CD4-positive, alpha-beta T cell (primary cell): ENCODE measurements at regions not wholly inside any gene's neighbourhood (a gene's known extent, or its start where the extent isn't known, plus 50 kb on each side); places are given as distances from the start of the nearest gene placed in this dataset.

Source experiments
- ATAC-seq: fragments of 200-7000 bp; cut with Tn5 transposase; one replicate; pipeline ENCODE4 v1.10.0; 2022; ENCODE audit warnings: mild to moderate bottlenecking; ENCODE audit not compliant: poor library complexity
- CTCF ChIA-PET: fragments of 350-600 bp; sonication (Branson Sonifier 250); formaldehyde crosslinking; loops from one replicate; lab custom pipeline; 2021; ENCODE audit warnings: antibody characterized with exemption, inconsistent platforms; lab: Charles Lee
- POLR2A ChIA-PET: fragments of 350-600 bp; sonication (Branson Sonifier 250); formaldehyde crosslinking; loops from one replicate; lab custom pipeline; 2021; ENCODE audit warnings: antibody characterized with exemption, inconsistent platforms; lab: Charles Lee
- DNase-seq, 14 experiments: peaks; one replicate each; pipeline ENCODE4 v3.0.0-alpha.2; 2013 to 2020; ENCODE audit warnings: mixed read lengths in 2 of 14
- H3K27ac ChIP-seq, 2 donors: one replicate each; pipeline versions ENCODE4 v1.5.1 to v1.7.0; 2013; ENCODE audit warnings: low read length in 2 of 2, low read depth in 1 of 2, mild to moderate bottlenecking in 1 of 2
- H3K27me3 ChIP-seq, 2 experiments: 1 replicate in 1 of 2; 2 replicates in 1 of 2; pipeline versions ENCODE4 v1.6.1 to v1.7.0; 2013; ENCODE audit warnings: low read length in 2 of 2, control low read depth in 1 of 2, mild to moderate bottlenecking in 1 of 2, moderate library complexity in 1 of 2; ENCODE audit not compliant: insufficient read depth in 2 of 2, control insufficient read depth in 1 of 2
- H3K36me3 ChIP-seq: one replicate; pipeline ENCODE4 v1.6.1; 2013; ENCODE audit warnings: low read length, control low read depth; ENCODE audit not compliant: insufficient read depth
- H3K4me1 ChIP-seq: one replicate; pipeline ENCODE4 v1.6.1; 2013; ENCODE audit warnings: low read length, control low read depth; ENCODE audit not compliant: insufficient read depth
- H3K4me3 ChIP-seq: one replicate; pipeline ENCODE4 v1.5.1; 2013; ENCODE audit warnings: mild to moderate bottlenecking, low read length, moderate library complexity
- H3K9me3 ChIP-seq, 2 experiments: 1 replicate in 1 of 2; 2 replicates in 1 of 2; pipeline versions ENCODE4 v1.6.1 to v1.7.0; 2013; ENCODE audit warnings: low read length in 2 of 2, mild to moderate bottlenecking in 2 of 2, control low read depth in 1 of 2, moderate library complexity in 1 of 2; ENCODE audit not compliant: control insufficient read depth in 1 of 2, insufficient read depth in 1 of 2
- H3K27ac Mint-ChIP-seq: one replicate; pipeline ENCODE4 v1.8.0; 2020; ENCODE audit warnings: mixed read lengths
- H3K27me3 Mint-ChIP-seq: one replicate; pipeline ENCODE4 v1.8.0; 2021; ENCODE audit warnings: mixed read lengths
- H3K36me3 Mint-ChIP-seq: one replicate; pipeline ENCODE4 v1.8.0; 2021; ENCODE audit warnings: low read depth, mixed read lengths
- H3K4me1 Mint-ChIP-seq: one replicate; pipeline ENCODE4 v1.8.0; 2021; ENCODE audit warnings: low read depth, mixed read lengths
- H3K4me3 Mint-ChIP-seq: one replicate; pipeline ENCODE4 v1.8.0; 2020; ENCODE audit warnings: mild to moderate bottlenecking, mixed read lengths
- H3K9me3 Mint-ChIP-seq: one replicate; pipeline ENCODE4 v1.8.0; 2020; ENCODE audit warnings: mixed read lengths
- intact Hi-C, 2 experiments: fragments of 100-400 bp; cut with DNase I in 1 of 2; cut with micrococcal nuclease in 1 of 2; formaldehyde crosslinking; loops; one replicate each; pipeline versions ENCODE4 v1.15.1 to v1.9.0; 2023 to 2025; cut with DNase I, micrococcal nuclease
- TF ChIP-seq, protein P1 (sequence below): fragments of 200-600 bp; IDR thresholded peaks from one replicate; pipeline ENCODE4 v1.8.0; 2022; ENCODE audit warnings: antibody characterized with exemption, mild to moderate bottlenecking

- Histone ChIP-seq H3K9me3 (peaks cover 0 to 3% of the 10 kb centered on the region in 2 experiments), H3K27ac (no peak overlapping the region), H3K4me1 (no peaks in the 10 kb centered on the region), H3K4me3 (no peak overlapping the region), H3K27me3 (peaks cover 0 to 3% of the 10 kb centered on the region in 2 experiments), H3K36me3 (no peaks in the 10 kb centered on the region)
- POLR2A ChIA-PET: no interaction called here
- H3K27me3 Mint-ChIP-seq: peaks cover 28% of the 10 kb centered on the region
- H3K36me3 Mint-ChIP-seq: no peaks in the 10 kb centered on the region
- H3K27ac Mint-ChIP-seq: no peak overlapping the region
- DNase-seq: no peak
- CTCF ChIA-PET: no interaction called here
- no peaks in the 10 kb centered on the region for H3K4me1 Mint-ChIP-seq
- peaks cover 2% of the 10 kb centered on the region for H3K9me3 Mint-ChIP-seq
- H3K4me3 Mint-ChIP-seq: no peak overlapping the region
- ATAC-seq: no peak
- TF ChIP-seq, protein P1, sequence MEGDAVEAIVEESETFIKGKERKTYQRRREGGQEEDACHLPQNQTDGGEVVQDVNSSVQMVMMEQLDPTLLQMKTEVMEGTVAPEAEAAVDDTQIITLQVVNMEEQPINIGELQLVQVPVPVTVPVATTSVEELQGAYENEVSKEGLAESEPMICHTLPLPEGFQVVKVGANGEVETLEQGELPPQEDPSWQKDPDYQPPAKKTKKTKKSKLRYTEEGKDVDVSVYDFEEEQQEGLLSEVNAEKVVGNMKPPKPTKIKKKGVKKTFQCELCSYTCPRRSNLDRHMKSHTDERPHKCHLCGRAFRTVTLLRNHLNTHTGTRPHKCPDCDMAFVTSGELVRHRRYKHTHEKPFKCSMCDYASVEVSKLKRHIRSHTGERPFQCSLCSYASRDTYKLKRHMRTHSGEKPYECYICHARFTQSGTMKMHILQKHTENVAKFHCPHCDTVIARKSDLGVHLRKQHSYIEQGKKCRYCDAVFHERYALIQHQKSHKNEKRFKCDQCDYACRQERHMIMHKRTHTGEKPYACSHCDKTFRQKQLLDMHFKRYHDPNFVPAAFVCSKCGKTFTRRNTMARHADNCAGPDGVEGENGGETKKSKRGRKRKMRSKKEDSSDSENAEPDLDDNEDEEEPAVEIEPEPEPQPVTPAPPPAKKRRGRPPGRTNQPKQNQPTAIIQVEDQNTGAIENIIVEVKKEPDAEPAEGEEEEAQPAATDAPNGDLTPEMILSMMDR: no peak
- intact Hi-C loops: no loop called here
These were observed 111.6 kb upstream of the SATB2 start for GRCh38 chr2:199569336-199569735.

DNA sequence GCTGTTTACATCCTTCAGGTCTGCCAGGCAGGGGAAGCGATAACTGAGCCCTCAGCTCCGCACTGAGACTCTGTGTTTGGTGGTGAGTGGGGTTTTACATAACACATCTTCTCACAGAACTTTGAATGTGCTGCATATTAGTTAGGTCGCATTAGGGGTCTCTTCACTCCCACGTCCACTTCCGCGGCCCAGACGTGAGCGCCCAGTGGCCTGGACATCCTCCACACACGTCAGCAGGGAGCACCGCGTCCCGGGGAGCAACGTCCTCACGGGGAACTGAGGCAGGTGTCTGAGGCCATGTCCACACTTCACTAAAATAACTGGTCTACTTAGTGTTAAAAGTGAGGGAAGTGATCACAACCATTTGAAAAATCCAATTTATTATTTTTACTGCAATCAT lies 100.4 kb upstream of the SATB2 start:
- ChIA-PET POLR2A (no interaction called here), CTCF (no interaction called here)
- Mint-ChIP-seq H3K36me3 (no peaks in the 10 kb centered on the region), H3K4me3 (no peak overlapping the region), H3K9me3 (no peaks in the 10 kb centered on the region), H3K4me1 (no peaks in the 10 kb centered on the region), H3K27ac (no peak overlapping the region), H3K27me3 (peaks cover 8% of the 10 kb centered on the region)
- intact Hi-C loops: loop anchor here in 1 of 2 experiments (10.0 kb wide), 1 partner anchor 1013 kb away; no protein-coding TSS in a partner anchor
- Histone ChIP-seq H3K27me3 (peaks cover 0 to 2% of the 10 kb centered on the region in 2 experiments), H3K27ac (no peak overlapping the region), H3K36me3 (no peaks in the 10 kb centered on the region), H3K4me3 (no peak overlapping the region), H3K9me3 (no peaks in the 10 kb centered on the region), H3K4me1 (no peaks in the 10 kb centered on the region)
- no peak for ATAC-seq
- TF ChIP-seq, protein P1: no peak
- DNase-seq: no peak

DNA sequence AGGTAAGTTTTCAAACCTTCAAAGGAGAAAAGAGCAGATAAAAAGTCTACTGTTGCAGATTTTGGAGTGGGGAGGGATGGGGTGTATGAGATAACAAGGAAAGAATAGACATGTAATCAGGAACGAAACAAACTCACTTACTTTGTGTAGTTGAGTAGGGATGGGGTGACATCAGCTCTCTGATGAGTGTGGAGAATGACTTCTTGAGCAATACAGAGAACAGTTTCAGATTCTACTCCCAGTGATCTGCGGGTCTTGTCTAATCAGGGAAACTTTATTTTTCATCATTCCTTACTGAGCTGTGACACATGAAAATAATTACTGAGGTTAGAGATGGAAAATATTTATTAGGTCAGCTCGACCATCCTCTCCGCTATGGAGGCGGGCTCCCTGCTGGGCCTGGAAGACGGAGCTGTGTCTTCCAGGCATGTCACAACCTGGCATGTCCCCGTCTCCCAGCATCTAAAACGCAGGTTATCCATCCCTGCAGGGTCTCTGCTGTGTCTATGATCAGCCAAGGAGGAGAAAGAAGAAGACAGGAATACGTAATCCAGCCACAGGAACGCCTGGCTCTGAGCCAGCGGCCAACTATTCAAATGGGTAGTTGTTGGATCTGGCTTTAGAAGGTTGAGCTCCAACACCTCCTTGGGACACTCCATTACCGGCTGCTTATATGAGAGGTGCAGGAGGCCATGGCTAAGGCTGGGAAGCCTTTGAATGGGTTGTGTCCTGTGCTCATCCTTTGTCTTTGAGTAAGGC lies 99.0 kb upstream of the SATB2 start:
- no peak overlapping the region for H3K27ac Mint-ChIP-seq
- no peak overlapping the region for H3K4me3 Mint-ChIP-seq
- H3K27me3 ChIP-seq: peaks cover 0 to 2% of the 10 kb centered on the region in 2 experiments
- no peaks in the 10 kb centered on the region for H3K36me3 ChIP-seq
- CTCF ChIA-PET: no interaction called here
- H3K9me3 Mint-ChIP-seq: no peaks in the 10 kb centered on the region
- DNase-seq (no peak), ATAC-seq (no peak)
- no peaks in the 10 kb centered on the region for H3K36me3 Mint-ChIP-seq
- peaks cover 0 to 3% of the 10 kb centered on the region in 2 experiments for H3K9me3 ChIP-seq
- POLR2A ChIA-PET: no interaction called here
- H3K4me3 ChIP-seq: no peak overlapping the region
- no peaks in the 10 kb centered on the region for H3K4me1 ChIP-seq
- TF ChIP-seq, protein P1: no peak
- no peak overlapping the region for H3K27ac ChIP-seq
- H3K27me3 Mint-ChIP-seq: peaks cover 8% of the 10 kb centered on the region
- intact Hi-C loops: loop anchor here in 1 of 2 experiments (10.0 kb wide), 1 partner anchor 1012 kb away; no protein-coding TSS in a partner anchor
- no peaks in the 10 kb centered on the region for H3K4me1 Mint-ChIP-seq
